Kidney (tissue), 13 donors: ENCODE measurements at regions not wholly inside any gene's neighbourhood (a gene's known extent, or its start where the extent isn't known, plus 50 kb on each side); places are given as distances from the start of the nearest gene placed in this dataset.

Experiments
- DNase-seq, 5 donors: peaks; one replicate each; pipeline ENCODE4 v3.0.0-alpha.2; 2013 to 2020
- FAIRE-seq: peaks from 2 replicates; lab custom pipeline; 2012; peaks lifted over from hg19 to GRCh38; lab: Jason Lieb, UNC
- H3K27ac ChIP-seq, 2 donors: one replicate each; pipeline ENCODE4 v1.7.0; 2013; ENCODE audit warnings: low read depth in 2 of 2, low read length in 2 of 2, inconsistent platforms in 1 of 2
- H3K27me3 ChIP-seq: one replicate; pipeline ENCODE4 v1.7.1; 2013; ENCODE audit warnings: low read length, inconsistent platforms; ENCODE audit not compliant: control insufficient read depth, insufficient read depth
- H3K36me3 ChIP-seq, 3 donors: one replicate each; pipeline versions ENCODE4 v1.7.0 to v1.7.1; 2013; ENCODE audit warnings: low read length in 3 of 3, control low read depth in 1 of 3, inconsistent platforms in 1 of 3; ENCODE audit not compliant: insufficient read depth in 3 of 3, control insufficient read depth in 2 of 3
- H3K4me1 ChIP-seq, 3 donors: one replicate each; pipeline versions ENCODE4 v1.7.0 to v1.7.1; 2013; ENCODE audit warnings: low read length in 3 of 3, inconsistent platforms in 1 of 3, low read depth in 1 of 3; ENCODE audit not compliant: control insufficient read depth in 2 of 3, insufficient read depth in 2 of 3
- H3K4me3 ChIP-seq, 3 donors: one replicate each; pipeline versions ENCODE4 v1.7.0 to v1.8.1; 2013; ENCODE audit warnings: low read length in 3 of 3, control low read depth in 1 of 3, inconsistent platforms in 1 of 3
- H3K9ac ChIP-seq, 3 donors: one replicate each; pipeline versions ENCODE4 v1.7.0 to v1.7.1; 2013; ENCODE audit warnings: low read length in 3 of 3, control low read depth in 1 of 3, inconsistent platforms in 1 of 3
- H3K9me3 ChIP-seq, 3 donors: one replicate each; pipeline versions ENCODE4 v1.7.0 to v1.7.1; 2013; ENCODE audit warnings: low read length in 3 of 3, control low read depth in 1 of 3, inconsistent platforms in 1 of 3; ENCODE audit not compliant: control insufficient read depth in 2 of 3, insufficient read depth in 1 of 3
- intact Hi-C: fragments of 100-400 bp; cut with DNase I; formaldehyde crosslinking; loops from one replicate; pipeline ENCODE4 v1.11.1; 2022
- TF ChIP-seq, protein P1 (sequence below): IDR thresholded peaks from 3 replicates; pipeline ENCODE4 v1.5.1; 2012; ENCODE audit warnings: mild to moderate bottlenecking, moderate library complexity, borderline replicate concordance; ENCODE audit not compliant: insufficient read depth; ENCODE audit errors: extremely low read depth
- donor health status: control.
- donor health status: control.
- donor health status: control.
- donor health status: control.
- donor health status: control.
- donor health status: DM: yes; HTN: yes; CAD: no.
- donor health status: Normal renal cell carcinoma (clear cell type).

DNA sequence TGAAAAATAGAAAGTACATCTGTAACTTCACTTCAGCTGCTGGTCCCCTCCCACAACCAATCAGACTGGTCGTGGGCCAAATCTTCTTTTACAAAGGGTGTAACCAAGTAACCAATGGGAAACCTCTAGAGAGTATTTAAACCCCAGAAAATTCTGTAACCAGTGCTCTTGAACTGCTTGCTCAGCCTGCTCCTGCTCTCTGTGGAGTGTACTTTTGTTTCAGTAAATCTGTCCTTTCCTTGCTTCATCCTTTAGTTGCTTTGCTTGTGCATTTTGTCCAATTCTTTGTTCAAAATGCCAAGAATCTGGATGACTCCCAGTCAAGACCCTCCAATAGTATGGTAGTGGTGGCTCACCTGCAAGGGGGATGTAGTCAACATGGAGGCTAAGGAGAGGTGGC lies 489.1 kb downstream of the FUT8 start:
- DNase-seq (no peak), FAIRE-seq (no peak)
- no peaks in the 10 kb centered on the region for H3K27me3 ChIP-seq
- no peaks in the 10 kb centered on the region for H3K4me1 ChIP-seq
- H3K36me3 ChIP-seq = no peaks in the 10 kb centered on the region
- no peak overlapping the region for H3K4me3 ChIP-seq
- peaks cover 0 to 5% (median 3%) of the 10 kb centered on the region in 3 donors for H3K9me3 ChIP-seq
- H3K27ac ChIP-seq = no peak overlapping the region
- TF ChIP-seq, protein P1, sequence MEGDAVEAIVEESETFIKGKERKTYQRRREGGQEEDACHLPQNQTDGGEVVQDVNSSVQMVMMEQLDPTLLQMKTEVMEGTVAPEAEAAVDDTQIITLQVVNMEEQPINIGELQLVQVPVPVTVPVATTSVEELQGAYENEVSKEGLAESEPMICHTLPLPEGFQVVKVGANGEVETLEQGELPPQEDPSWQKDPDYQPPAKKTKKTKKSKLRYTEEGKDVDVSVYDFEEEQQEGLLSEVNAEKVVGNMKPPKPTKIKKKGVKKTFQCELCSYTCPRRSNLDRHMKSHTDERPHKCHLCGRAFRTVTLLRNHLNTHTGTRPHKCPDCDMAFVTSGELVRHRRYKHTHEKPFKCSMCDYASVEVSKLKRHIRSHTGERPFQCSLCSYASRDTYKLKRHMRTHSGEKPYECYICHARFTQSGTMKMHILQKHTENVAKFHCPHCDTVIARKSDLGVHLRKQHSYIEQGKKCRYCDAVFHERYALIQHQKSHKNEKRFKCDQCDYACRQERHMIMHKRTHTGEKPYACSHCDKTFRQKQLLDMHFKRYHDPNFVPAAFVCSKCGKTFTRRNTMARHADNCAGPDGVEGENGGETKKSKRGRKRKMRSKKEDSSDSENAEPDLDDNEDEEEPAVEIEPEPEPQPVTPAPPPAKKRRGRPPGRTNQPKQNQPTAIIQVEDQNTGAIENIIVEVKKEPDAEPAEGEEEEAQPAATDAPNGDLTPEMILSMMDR = no peak
- intact Hi-C loops = no loop called here
- no peak overlapping the region for H3K9ac ChIP-seq

DNA sequence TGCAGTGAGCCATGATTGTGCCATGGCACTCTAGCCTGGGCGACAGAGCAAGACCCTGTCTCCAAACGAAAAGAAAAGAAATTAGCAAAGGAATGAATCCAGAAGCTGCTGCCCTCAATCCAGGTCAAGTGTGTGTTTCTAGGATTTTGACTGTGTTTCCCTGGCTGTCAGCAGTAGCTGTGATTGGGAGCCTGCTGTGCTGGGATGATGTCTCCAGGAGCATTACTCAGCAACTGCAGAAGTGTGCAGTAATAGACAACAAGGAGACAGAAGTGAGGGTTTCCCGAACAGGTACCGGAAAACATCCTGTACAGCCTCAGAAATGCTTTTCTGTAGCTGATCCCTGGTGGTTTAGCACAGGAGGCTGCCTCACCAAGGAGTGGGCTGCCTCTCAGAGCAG lies 492.5 kb downstream of the FUT8 start:
- H3K27me3 ChIP-seq = no peaks in the 10 kb centered on the region
- H3K36me3 ChIP-seq = no peaks in the 10 kb centered on the region
- no peak overlapping the region for H3K9ac ChIP-seq
- TF ChIP-seq, protein P1 = no peak
- intact Hi-C loops = no loop called here
- H3K4me3 ChIP-seq = no peak overlapping the region
- no peaks in the 10 kb centered on the region for H3K4me1 ChIP-seq
- FAIRE-seq = no peak
- peaks cover 0 to 5% (median 3%) of the 10 kb centered on the region in 3 donors for H3K9me3 ChIP-seq
- no peak for DNase-seq
- no peak overlapping the region for H3K27ac ChIP-seq

DNA sequence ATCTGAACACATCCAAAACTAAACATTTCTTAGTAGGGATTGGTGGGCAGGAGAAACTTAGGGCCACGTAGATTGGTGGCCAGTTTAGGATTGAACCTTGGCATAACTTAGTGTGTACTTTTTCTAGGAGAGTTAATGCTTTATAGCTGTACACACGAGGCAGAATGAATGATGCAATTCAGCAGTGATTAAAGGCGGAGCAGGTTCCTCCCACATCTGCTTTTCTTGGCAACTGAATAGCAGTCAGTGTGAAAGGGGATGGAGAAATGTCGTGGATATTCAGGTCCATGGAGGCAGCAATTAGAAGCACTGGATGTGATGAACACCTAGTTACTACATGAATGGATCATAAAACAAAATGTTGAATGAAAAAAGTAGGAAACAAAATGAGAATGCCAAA lies 493.8 kb downstream of the FUT8 start:
- Histone ChIP-seq H3K36me3 (no peaks in the 10 kb centered on the region), H3K9ac (no peak overlapping the region), H3K9me3 (peaks cover 0 to 4% (median 0%) of the 10 kb centered on the region in 3 donors), H3K4me1 (no peaks in the 10 kb centered on the region), H3K4me3 (no peak overlapping the region), H3K27me3 (no peaks in the 10 kb centered on the region), H3K27ac (no peak overlapping the region)
- FAIRE-seq (no peak), DNase-seq (no peak)
- intact Hi-C loops = no loop called here
- TF ChIP-seq, protein P1 = no peak

DNA sequence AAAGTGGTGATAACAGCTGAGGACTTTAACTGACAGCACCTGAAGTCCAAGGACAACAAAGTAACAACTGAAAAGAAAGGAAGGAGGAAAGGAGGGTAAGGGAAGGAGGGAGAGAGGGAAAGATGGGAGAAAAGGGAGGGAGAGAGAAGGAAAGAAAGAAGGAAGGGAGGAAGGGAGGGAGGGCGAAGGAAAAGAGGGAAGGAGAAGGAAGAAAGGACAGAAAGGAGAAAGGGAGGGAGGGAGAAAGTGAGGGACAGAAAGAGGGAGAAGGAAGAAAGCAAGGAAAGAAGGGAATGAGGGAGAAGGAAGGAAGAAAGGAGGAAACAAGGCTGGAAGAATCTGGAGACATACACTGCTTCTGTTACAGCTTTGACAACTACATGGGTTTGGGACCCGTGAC lies 494.4 kb downstream of the FUT8 start:
- Histone ChIP-seq H3K9me3 (no peaks in the 10 kb centered on the region), H3K4me3 (no peak overlapping the region), H3K4me1 (no peaks in the 10 kb centered on the region), H3K27ac (no peak overlapping the region), H3K27me3 (no peaks in the 10 kb centered on the region), H3K9ac (no peak overlapping the region), H3K36me3 (no peaks in the 10 kb centered on the region)
- intact Hi-C loops = no loop called here
- no peak for FAIRE-seq
- no peak for DNase-seq
- TF ChIP-seq, protein P1 = no peak
